ENCODE measurements at regions not wholly inside any gene's neighbourhood (a gene's known extent, or its start where the extent isn't known, plus 50 kb on each side); places are given as distances from the start of the nearest gene placed in this dataset.

DNA sequence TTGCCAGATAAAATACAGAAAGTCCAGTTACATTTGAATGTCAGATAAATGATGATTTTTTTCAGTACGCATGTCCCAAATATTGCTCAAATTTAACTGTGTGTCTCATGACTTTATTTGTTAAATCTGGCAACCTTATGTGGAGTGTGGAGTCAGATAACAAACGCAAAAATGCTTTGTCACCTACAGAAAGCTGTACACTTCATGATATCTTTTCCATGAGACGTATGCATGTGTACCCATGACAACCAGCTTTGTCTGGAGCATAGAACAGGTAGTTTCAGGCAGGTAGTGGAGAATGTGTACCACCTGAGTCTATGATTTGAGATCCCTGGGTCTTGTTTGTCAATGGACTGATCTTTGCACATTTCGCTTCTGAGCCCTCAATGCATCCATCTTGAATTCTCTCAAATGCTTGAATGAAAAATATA is 105.5 kb upstream of the CPEB4 start:
- ChIA-PET POLR2A (no interaction called here), CTCF (no interaction called here)
- Mint-ChIP-seq H3K9me3 (no peaks in the 10 kb centered on the region), H3K27ac (peak overlapping the region; percentile 77), H3K4me1 (peaks cover 34% of the 10 kb centered on the region), H3K36me3 (ENCODE audit: low read depth) (peaks cover 6% of the 10 kb centered on the region), H3K27me3 (no peaks in the 10 kb centered on the region), H3K4me3 (no peak overlapping the region)
- no peak for DNase-seq

DNA sequence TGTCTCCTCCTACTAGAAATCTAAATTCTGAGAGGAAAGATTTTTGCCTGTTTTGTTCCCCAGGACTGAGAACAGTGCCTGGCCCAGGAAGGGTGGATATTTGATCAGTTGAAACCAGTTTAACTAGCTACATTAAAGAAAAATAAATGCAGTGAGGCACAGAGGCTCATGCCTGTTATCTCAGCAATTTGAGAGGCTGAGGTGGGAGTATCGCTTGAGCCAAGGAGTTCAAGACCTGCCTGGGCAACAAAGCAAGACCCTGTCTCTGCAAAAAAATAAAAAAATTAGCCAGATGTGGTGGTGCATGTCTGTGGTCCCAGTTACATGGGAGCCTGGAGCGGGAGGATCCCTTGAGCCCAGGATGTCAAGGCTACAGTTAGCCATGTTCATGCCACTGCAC is 104.8 kb upstream of the CPEB4 start:
- Mint-ChIP-seq H3K4me1 (peaks cover 31% of the 10 kb centered on the region), H3K27me3 (no peaks in the 10 kb centered on the region), H3K4me3 (no peak overlapping the region), H3K36me3 (ENCODE audit: low read depth) (peaks cover 6% of the 10 kb centered on the region), H3K9me3 (no peaks in the 10 kb centered on the region), H3K27ac (no peak overlapping the region)
- CTCF ChIA-PET: no interaction called here
- DNase-seq: no peak
- POLR2A ChIA-PET: no interaction called here

DNA sequence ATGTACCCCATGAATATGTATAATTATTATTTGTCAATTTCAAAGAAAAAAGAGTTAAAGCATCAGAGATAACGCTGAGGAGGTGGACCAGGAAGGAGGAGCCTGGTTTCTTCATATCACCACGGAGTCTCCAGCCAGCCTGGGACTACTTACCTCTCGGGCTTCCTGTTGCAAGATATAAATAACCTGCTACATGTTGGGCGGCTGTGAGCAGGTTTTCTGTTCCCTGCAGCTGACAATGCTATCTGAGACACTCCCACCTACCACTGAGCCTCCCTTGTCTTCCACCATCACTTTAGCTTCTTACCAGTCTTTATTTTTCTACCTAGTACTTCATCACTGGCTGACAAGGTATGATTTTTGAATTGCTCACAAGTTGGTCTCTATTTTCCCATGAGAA is 102.7 kb upstream of the CPEB4 start:
- Mint-ChIP-seq H3K27me3 (no peaks in the 10 kb centered on the region), H3K9me3 (no peaks in the 10 kb centered on the region), H3K4me1 (peaks cover 39% of the 10 kb centered on the region), H3K4me3 (no peak overlapping the region), H3K27ac (no peak overlapping the region), H3K36me3 (ENCODE audit: low read depth) (peaks cover 3% of the 10 kb centered on the region)
- ChIA-PET POLR2A (no interaction called here), CTCF (interaction anchor here (1.5 kb wide), 1 partner anchor 140 kb away, joined by 4 read pairs; no protein-coding TSS in a partner anchor)
- DNase-seq: no peak

DNA sequence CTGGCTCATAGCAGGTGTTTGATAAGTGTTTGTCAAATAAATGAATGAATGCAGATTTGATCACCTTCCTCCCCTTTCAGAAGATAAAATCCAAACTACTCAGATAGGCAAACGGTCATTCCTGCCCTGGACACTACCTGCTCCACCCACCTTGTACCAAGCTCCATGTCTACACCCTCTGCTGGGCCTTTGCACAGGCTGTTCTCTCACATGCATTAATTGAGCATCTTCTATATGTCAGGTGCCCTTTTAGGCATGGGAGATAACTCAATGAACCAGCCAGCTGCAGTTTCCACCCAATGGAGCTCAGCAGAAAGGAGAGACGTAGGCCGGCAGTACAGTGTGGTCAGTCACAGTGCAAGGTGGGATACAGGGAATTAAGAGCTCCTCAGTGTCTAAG is 102.3 kb upstream of the CPEB4 start:
- Mint-ChIP-seq H3K4me3 (no peak overlapping the region), H3K27me3 (no peaks in the 10 kb centered on the region), H3K27ac (no peak overlapping the region), H3K36me3 (ENCODE audit: low read depth) (peaks cover 3% of the 10 kb centered on the region), H3K9me3 (no peaks in the 10 kb centered on the region), H3K4me1 (peaks cover 39% of the 10 kb centered on the region)
- POLR2A ChIA-PET: no interaction called here
- CTCF ChIA-PET: interaction anchor here (1.2 to 1.5 kb wide), 2 partner anchors 140 to 187 kb away, joined by 3 to 4 read pairs; no protein-coding TSS in a partner anchor
- DNase-seq: no peak

DNA sequence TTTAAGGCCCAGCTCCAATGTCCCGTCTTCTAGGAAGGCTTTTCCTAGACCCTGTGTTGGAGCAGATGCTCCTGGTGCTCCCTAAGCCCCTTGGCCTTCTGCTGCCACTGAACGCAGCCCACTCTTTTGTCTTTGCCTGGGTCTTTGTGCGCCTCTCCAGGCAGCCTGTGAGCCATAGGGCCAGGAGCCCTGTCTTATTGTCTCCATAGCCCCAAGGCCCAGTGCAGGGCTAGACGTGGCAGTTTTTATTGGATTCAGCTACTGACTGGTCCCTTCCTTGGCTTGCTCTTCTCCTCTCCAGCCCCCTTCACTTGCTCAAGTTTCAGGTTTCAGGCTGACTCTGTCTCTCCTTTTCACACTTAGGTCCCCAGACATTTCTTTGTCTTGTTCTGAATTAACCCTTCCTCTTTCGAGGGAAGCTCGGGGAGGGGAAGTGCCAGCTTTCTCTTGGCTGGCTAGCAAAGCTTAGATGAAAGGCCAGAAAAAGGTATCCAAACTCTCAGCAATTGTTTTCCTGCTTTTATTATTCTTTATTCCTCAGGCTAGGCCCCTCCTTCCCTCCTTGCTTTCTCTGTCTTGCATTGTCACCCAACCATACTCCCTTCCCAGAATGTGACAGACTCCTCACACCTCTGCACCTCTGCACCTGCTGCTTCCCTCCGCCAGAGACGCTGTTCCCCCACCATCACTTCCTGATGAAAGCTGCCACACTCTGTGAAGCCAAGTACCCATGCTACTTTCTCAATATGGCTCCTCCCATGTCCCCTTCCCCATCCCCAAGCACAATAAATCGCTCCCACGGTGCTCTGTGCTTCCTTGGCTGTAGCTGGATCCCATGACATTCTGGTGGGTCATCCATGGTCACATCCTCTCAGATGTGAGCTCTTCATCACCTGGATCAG is 101.6 kb upstream of the CPEB4 start:
- H3K27me3 Mint-ChIP-seq: no peaks in the 10 kb centered on the region
- H3K4me3 Mint-ChIP-seq: no peak overlapping the region
- POLR2A ChIA-PET: no interaction called here
- H3K9me3 Mint-ChIP-seq: no peaks in the 10 kb centered on the region
- H3K36me3 Mint-ChIP-seq (ENCODE audit: low read depth): peaks cover 3% of the 10 kb centered on the region
- H3K4me1 Mint-ChIP-seq: peaks cover 36% of the 10 kb centered on the region
- no peak overlapping the region for H3K27ac Mint-ChIP-seq
- DNase-seq: no peak
- CTCF ChIA-PET: interaction anchor here (0.7 to 1.5 kb wide), 6 partner anchors 98 to 186 kb away, joined by 3 to 4 read pairs (median 3); no protein-coding TSS in a partner anchor

DNA sequence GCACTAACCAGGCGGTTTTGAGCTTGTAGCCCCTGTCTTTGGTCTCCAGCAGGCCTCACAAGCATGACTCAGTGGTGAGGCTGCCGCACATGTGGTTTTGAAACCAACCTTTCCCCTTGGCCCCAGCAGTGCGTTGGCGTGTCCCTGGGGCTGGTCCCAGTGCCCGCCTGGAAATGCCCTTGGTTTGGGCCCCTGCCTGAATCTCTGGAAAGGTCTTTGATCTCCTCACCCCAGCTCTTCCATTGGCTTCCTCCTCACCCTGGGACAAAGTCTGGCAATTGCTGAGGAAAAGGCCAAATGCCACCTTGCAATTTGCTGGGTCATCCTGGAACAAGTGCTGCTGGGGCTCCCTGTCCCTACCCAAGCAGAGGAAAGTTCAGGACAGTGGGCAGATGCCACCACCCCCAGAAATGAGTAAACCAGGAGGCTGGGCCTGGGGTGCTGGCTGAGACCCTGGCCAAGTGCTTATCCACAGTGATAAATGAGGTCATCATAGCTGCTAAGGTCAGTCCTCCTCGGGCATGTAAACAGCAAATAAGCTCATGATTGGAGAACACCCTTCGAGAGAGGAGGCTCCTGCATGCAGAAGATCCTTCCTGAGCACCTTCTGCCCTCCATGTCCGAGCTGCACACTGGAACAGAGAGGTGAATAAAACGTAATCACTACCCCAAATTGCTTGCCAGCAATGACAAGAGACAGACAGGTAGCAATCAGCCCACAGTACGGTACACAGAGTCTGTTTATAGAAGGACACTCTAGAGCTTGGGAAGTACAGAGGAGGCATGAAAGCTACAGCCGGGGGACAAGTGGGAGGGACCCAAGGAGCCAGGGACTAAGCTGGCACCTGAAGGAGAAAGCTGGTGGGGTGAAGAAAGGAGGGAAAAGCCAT is 98.9 kb upstream of the CPEB4 start:
- H3K27ac Mint-ChIP-seq: no peak overlapping the region
- no peaks in the 10 kb centered on the region for H3K9me3 Mint-ChIP-seq
- peaks cover 22% of the 10 kb centered on the region for H3K4me1 Mint-ChIP-seq
- no peaks in the 10 kb centered on the region for H3K27me3 Mint-ChIP-seq
- peak; percentile 19 for DNase-seq
- ChIA-PET POLR2A (interaction anchor here (1.4 kb wide), 1 partner anchor 100 kb away, joined by 3 read pairs; the partner anchor contains the start of gene CPEB4), CTCF (interaction anchor here (1.1 to 1.2 kb wide), 2 partner anchors 57 to 189 kb away, joined by 3 read pairs; no protein-coding TSS in a partner anchor)
- H3K4me3 Mint-ChIP-seq: no peak overlapping the region
- H3K36me3 Mint-ChIP-seq (ENCODE audit: low read depth): no peaks in the 10 kb centered on the region

DNA sequence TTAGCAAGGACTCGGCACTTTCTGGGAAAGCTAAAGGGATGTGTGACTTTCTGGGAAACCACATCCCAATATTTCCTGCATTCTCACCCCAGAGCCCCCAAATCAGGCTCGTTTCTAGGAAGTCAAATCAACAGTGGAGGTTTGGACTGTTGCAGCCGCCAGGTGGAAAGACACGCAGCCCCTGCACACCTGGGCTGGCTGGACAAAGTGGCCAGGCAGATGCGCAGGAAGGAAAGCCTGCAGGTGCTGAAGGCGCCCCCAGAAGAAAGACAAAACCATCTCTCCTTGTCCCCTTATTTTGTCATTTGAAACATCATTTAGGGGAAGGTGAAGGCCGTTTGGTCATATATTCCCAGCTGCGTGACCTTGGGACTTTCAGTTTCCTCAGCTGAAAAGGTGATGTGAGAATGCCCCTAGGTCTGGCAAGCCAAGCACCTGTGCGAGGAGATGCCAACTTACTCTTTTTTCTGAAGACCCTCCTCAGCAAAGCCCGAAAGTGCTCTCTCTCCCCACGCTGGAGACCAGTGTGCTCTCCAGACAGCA is 97.9 kb upstream of the CPEB4 start:
- ChIA-PET CTCF (no interaction called here), POLR2A (no interaction called here)
- Mint-ChIP-seq H3K27ac (no peak overlapping the region), H3K36me3 (ENCODE audit: low read depth) (no peaks in the 10 kb centered on the region), H3K27me3 (no peaks in the 10 kb centered on the region), H3K4me1 (peaks cover 22% of the 10 kb centered on the region), H3K9me3 (no peaks in the 10 kb centered on the region), H3K4me3 (no peak overlapping the region)
- no peak for DNase-seq

DNA sequence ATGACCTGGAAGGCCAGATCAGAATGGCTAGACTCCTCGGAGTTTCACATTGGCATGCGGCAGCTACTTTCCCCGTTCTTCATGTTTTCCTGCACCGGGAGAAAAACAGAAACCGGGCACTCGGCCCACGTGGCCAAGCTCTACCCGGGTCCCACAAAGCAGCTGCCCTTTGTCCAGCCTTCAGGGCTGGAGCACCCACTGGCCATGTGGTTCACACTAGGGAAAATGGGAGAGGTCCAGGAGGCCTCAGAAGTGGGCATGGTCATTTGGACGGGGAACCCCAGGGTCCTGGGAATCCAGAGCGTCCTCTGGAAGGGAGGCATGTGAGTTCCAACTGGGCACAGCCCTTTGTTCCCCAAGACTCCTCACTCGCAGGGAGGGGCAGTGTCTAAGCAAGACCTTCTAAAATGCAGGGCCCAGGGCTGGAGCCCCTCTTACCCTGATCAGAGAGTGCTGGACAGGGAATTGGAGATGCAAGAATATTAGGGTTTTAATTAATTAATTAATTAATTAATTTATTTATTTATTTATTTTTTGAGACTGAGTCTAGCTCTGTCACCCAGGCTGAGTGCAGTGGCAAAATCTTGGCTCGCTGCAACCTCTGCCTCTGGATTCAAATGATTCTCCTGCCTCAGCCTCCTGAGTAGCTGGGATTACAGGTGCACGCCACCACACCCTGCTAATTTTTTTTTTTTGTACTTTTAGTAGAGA is 97.2 kb upstream of the CPEB4 start:
- no peaks in the 10 kb centered on the region for H3K36me3 Mint-ChIP-seq (ENCODE audit: low read depth)
- no peak overlapping the region for H3K27ac Mint-ChIP-seq
- H3K4me1 Mint-ChIP-seq: peaks cover 16% of the 10 kb centered on the region
- no peak overlapping the region for H3K4me3 Mint-ChIP-seq
- H3K9me3 Mint-ChIP-seq: no peaks in the 10 kb centered on the region
- POLR2A ChIA-PET: no interaction called here
- H3K27me3 Mint-ChIP-seq: no peaks in the 10 kb centered on the region
- no peak for DNase-seq
- CTCF ChIA-PET: no interaction called here

DNA sequence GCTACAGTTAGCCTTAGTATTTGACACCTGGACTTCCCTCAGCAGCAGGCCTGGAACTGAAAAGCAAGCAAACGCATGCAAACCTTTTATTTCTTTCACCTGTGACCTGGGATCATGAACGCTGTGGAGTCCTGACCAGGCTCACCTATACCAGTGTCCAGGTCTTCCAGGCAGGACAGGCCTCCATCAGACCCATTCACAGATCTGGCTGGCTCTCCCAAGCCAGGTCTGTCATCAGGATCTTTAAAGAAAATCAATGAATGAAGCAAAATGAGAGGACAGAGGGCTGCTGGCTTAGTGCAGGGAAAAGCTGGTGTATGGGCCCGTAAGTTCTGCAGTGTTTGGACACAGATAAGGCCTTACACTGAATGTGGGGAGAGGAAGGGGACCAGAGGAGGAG is 96.3 kb upstream of the CPEB4 start:
- no peak overlapping the region for H3K27ac Mint-ChIP-seq
- POLR2A ChIA-PET: no interaction called here

DNA sequence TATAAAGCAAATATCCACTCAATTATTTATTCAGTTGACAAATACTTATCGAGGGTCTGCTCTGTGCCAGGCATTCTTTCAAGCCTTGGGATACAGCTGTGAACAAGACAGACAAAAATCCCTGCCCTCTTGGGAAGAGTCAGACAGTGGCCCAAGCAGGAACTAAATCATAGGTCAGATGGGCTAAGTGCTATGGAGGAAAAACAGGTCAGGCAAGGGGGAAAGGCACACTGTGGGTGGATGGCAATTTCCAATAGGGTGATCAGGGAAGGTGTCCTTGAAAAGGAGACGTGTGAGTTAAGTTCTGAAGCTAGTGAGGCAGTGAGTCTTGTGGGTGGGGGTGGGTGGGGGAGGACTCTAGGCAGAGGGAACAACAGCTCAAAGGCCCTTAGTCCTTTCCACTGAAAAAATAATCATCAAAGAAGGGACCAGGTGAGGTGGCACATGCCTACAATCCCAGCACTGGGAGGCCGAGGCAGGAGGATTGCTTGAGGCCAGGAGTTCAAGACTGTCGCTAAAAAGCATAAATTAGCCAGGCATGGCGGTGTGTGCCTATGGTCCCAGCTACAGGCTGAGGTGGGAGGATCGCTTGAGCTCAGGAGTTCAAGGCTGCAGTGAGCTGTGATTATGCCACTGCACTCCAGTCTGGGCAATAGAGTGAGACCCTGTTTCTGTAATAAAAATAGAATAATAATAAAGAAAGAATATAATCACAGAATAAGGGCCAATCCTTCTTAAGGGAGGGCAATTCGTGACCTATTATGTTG is 95.2 kb upstream of the CPEB4 start:
- H3K4me1 Mint-ChIP-seq: peaks cover 13% of the 10 kb centered on the region
- ChIA-PET POLR2A (no interaction called here), CTCF (no interaction called here)
- H3K27ac Mint-ChIP-seq: no peak overlapping the region
- H3K36me3 Mint-ChIP-seq (ENCODE audit: low read depth): no peaks in the 10 kb centered on the region
- no peak overlapping the region for H3K4me3 Mint-ChIP-seq
- DNase-seq: no peak
- H3K9me3 Mint-ChIP-seq: no peaks in the 10 kb centered on the region
- H3K27me3 Mint-ChIP-seq: no peaks in the 10 kb centered on the region

More for the DNA sequence above, 96.3 kb upstream of the CPEB4 start:
- Mint-ChIP-seq H3K4me3 (no peak overlapping the region), H3K36me3 (ENCODE audit: low read depth) (no peaks in the 10 kb centered on the region), H3K4me1 (peaks cover 14% of the 10 kb centered on the region), H3K27me3 (no peaks in the 10 kb centered on the region), H3K9me3 (no peaks in the 10 kb centered on the region)
- DNase-seq: no peak
- CTCF ChIA-PET: interaction anchor here (0.7 kb wide), 1 partner anchor 177 kb away, joined by 5 read pairs; no protein-coding TSS in a partner anchor

DNA sequence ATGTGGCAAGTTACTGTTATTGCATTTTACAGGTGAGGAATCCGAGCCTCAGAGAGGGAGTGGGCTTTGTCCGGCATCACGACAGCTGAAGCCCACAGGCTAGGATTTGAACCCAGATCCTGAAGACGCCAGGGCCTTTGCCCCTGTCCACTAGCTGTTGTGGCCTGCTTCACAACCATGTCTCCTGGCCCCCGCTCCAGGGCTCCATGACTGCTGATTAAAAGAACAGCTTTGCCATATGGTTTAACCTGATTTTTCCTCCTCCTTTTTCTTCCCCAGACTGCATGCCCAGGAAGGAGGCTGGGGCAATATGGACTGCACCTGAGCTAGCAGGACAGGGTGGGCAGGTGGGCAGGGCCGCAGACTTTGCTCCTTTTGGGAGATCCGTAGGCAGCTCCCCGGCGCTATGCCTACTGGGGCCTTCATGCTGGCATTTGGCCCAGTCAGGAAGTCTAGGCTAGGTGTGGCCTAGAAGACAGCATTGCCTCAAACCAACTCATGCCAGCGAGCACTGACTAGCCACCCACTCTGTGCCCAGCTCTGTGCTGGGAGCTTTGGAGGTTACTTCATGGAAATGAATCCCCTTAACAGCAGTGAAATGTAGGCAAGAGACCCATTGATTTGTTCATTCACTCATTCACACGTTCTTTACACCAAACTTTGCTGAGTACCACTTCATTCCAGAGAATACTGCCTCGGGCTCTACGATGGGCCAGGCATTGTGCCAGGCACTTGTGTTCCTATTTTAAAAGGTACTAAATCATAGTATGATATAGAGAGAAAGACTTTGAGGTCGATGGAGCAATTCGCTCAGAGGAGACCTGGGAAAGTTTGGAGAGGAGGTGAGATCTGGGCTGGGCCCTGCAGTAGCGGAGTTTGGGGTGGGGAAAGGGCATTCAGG is 94.3 kb upstream of the CPEB4 start:
- H3K4me1 Mint-ChIP-seq: peaks cover 9% of the 10 kb centered on the region
- H3K4me3 Mint-ChIP-seq: no peak overlapping the region
- no peaks in the 10 kb centered on the region for H3K36me3 Mint-ChIP-seq (ENCODE audit: low read depth)
- CTCF ChIA-PET: no interaction called here
- H3K9me3 Mint-ChIP-seq: no peaks in the 10 kb centered on the region
- POLR2A ChIA-PET: no interaction called here
- DNase-seq: no peak
- no peak overlapping the region for H3K27ac Mint-ChIP-seq
- H3K27me3 Mint-ChIP-seq: no peaks in the 10 kb centered on the region
